ENCODE measurements at regions not wholly inside any gene's neighbourhood (a gene's known extent, or its start where the extent isn't known, plus 50 kb on each side); places are given as distances from the start of the nearest gene placed in this dataset.

DNA sequence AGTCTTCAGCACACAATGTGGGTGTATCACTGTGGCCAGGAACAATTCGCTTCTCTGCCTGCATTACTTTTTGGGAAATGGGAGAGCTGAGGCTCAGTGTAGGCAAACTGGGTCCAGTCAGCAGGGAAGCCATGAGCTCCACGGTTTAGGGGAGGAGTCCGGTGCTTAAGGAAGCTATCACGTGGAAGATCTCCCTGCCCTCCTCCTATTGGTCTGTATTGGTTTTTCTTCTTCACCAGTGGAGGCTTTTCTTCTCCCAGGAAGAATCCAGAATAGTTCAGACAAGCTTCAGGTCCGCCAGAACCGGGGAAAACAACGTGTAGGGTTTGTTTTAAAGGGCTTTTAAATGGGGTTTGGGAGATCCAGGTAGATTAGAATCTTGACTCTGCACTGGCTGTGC, 156.2 kb upstream of the CAMK1G start:
- H3K4me3 ChIP-seq (replicated peaks; ENCODE audit: low read depth, low read length): no peak overlapping the region
- no peak for DNase-seq (ENCODE audit: low read depth)
- TF ChIP-seq, protein P1, sequence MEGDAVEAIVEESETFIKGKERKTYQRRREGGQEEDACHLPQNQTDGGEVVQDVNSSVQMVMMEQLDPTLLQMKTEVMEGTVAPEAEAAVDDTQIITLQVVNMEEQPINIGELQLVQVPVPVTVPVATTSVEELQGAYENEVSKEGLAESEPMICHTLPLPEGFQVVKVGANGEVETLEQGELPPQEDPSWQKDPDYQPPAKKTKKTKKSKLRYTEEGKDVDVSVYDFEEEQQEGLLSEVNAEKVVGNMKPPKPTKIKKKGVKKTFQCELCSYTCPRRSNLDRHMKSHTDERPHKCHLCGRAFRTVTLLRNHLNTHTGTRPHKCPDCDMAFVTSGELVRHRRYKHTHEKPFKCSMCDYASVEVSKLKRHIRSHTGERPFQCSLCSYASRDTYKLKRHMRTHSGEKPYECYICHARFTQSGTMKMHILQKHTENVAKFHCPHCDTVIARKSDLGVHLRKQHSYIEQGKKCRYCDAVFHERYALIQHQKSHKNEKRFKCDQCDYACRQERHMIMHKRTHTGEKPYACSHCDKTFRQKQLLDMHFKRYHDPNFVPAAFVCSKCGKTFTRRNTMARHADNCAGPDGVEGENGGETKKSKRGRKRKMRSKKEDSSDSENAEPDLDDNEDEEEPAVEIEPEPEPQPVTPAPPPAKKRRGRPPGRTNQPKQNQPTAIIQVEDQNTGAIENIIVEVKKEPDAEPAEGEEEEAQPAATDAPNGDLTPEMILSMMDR (IDR thresholded peaks at IDR 0.05; ENCODE audit: low read length, missing control alignments): no peak

DNA sequence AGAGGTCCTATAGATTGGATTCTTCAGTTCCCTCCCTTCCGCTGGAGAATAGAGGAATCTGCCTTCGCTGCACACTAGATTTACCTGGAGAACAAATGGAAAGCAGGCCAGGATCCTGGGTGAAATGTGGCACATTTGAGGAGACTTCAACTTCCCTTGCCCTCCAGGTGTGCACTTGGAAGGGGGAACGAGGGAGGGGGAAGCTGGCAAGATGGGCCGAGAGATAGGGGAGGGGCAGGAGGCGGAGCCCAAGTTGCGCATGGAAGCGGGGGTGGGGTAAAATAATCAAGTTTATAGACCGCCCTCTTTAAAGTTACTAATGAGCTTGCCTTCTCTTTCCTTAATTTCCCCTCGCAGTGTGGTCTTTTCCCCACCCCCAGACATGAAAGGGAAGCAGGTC, 155.7 kb upstream of the CAMK1G start:
- DNase-seq (ENCODE audit: low read depth): no peak
- TF ChIP-seq, protein P1 (IDR thresholded peaks at IDR 0.05; ENCODE audit: low read length, missing control alignments): no peak
- no peak overlapping the region for H3K4me3 ChIP-seq (replicated peaks; ENCODE audit: low read depth, low read length)

DNA sequence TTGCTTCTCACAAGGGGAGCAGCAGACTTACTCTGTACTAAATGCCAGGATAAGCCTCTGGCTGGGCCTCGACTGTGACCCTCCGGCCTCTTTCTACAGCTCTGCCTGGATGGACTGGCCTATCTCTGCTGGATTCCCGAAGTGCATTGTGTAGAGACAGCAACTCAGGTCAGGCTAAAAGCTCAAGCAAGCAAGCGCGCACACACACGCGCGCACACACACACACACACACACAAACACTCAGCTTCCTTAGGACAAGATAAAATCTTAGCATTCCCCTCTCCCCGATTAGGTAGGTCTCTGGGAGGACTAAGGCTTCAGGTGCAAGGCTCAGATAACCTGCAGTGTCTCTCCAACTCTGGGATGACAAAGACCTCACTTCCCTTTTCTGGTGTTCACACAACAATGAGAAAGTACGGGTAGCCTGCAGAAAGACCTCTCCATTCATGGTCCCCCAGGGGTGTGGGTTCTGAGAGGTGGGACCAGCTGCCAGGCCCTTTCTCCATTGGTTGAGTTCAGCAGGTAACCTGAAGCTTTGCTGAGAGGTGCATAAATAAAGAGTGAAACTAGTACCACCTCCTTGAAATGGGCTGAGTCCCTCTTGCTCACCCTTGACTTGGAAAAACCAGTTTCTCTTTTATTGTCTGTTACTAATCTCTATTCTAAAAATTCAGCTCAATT, 155.1 kb upstream of the CAMK1G start:
- H3K4me3 ChIP-seq (replicated peaks; ENCODE audit: low read depth, low read length): no peak overlapping the region
- DNase-seq (ENCODE audit: low read depth): no peak
- TF ChIP-seq, protein P1 (IDR thresholded peaks at IDR 0.05; ENCODE audit: low read length, missing control alignments): no peak

DNA sequence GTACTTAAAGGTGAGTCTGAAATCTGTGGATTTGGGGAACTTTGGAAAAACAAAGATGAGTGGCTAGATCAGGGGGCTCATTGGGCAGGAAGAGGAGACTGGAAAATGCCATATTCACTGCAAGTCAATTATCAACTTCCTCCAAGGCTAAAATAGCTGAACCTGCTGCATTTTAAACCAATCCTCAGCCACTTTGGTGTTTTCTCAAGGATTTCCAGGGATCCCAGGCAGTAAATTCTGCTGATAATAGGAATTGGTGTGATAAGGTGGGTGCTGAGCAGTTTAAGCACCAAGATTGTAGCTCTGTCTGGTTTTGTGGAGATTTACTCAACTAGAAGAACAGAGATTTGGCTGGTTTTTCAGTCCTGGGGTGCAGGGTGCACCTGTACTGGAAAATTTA, 153.9 kb upstream of the CAMK1G start:
- no peak for DNase-seq (ENCODE audit: low read depth)
- H3K4me3 ChIP-seq (replicated peaks; ENCODE audit: low read depth, low read length): no peak overlapping the region
- TF ChIP-seq, protein P1 (IDR thresholded peaks at IDR 0.05; ENCODE audit: low read length, missing control alignments): no peak

DNA sequence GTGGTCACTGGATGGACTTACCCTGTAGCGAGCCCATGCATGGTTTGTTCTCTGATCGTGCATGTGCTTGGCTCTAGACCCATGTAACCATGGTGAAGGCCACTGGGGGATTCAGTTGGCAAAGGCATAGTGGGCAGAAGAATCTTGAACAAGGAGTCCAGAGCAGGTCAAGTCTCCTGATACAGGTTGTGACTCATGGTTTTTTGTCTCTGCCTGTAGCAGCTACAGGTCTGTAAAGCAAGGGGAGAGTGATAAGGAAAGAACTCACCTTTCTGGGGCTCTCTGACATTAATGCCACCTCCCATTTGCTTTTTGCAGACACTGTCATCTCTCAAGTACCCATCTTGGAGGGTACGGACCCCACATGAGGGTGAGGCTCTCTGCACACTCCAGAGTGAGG, 153.4 kb upstream of the CAMK1G start:
- no peak overlapping the region for H3K4me3 ChIP-seq (replicated peaks; ENCODE audit: low read depth, low read length)
- no peak for DNase-seq (ENCODE audit: low read depth)
- TF ChIP-seq, protein P1 (IDR thresholded peaks at IDR 0.05; ENCODE audit: low read length, missing control alignments): no peak

DNA sequence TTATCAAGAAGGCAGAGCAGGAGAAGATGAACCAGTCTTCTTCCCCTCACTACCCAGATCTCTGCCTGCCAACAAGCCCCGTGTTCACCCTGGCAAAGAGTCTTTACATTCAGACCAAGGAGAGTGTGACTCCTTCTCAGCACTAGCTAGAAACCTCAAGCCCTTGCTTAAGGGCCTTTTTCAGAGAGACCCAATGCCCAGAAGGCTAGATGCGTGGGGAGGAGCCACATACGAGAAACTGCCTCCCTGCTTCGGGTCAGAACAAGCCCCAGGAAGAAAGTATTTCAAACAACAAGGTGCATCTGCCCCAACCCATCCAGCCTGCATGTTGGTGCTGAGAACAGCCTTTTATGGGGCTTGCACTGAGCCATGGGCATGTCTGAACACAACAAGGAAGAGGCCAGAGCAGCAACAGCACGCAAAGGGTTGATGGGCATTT, 152.7 kb upstream of the CAMK1G start:
- TF ChIP-seq, protein P1 (IDR thresholded peaks at IDR 0.05; ENCODE audit: low read length, missing control alignments): no peak
- no peak overlapping the region for H3K4me3 ChIP-seq (replicated peaks; ENCODE audit: low read depth, low read length)
- DNase-seq (ENCODE audit: low read depth): no peak

DNA sequence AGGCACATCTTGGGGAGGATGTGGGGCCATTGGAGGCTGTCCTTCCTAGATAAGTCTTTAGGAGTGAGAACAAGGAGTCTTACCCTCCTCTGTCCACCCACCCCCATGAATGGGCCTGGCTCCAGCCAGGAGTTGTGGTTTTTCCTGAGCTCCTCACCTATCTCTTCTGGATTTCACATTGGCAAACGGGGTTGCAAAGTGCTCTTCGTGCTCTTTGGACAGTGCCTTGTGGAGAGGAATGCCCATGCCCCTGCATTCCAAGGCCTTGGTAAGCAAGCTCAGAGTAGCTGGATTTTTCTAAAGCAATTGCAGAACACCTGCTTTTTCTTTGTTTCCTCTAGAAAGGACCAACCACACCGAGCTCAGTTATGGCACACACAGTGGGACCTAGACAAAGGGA, 152.1 kb upstream of the CAMK1G start:
- DNase-seq (ENCODE audit: low read depth): no peak
- TF ChIP-seq, protein P1 (IDR thresholded peaks at IDR 0.05; ENCODE audit: low read length, missing control alignments): no peak
- H3K4me3 ChIP-seq (replicated peaks; ENCODE audit: low read depth, low read length): no peak overlapping the region

Measured in fibroblast of pulmonary artery (primary cell).